ENCODE measurements at regions not wholly inside any gene's neighbourhood (a gene's known extent, or its start where the extent isn't known, plus 50 kb on each side); places are given as distances from the start of the nearest gene placed in this dataset.

GRCh38 chr6:14466278-14466677, 348.7 kb downstream of the CD83 start:
- no peak for TF ChIP-seq CTCF (tag by site-specific recombination; IDR thresholded peaks at IDR 0.05)
- TF ChIP-seq ZSCAN5A (tag by site-specific recombination; IDR thresholded peaks at IDR 0.05) = no peak
- no peak for TF ChIP-seq REPIN1 (tag by site-specific recombination; IDR thresholded peaks at IDR 0.05; ENCODE audit: low read depth)
- no peak for TF ChIP-seq REST (tag by site-specific recombination; IDR thresholded peaks at IDR 0.05)
- no peak for TF ChIP-seq ZNF114 (tag by site-specific recombination; IDR thresholded peaks at IDR 0.05)
